T-helper 17 cell (primary cell): ENCODE measurements at regions not wholly inside any gene's neighbourhood (a gene's known extent, or its start where the extent isn't known, plus 50 kb on each side); places are given as distances from the start of the nearest gene placed in this dataset.

Experiments
- ATAC-seq: fragments of 150-1000 bp; cut with Tn5 transposase; 2 replicates; pipeline ENCODE4 v1.10.0; 2021; ENCODE audit warnings: mild to moderate bottlenecking, moderate library complexity
- DNase-seq, 3 donors: peaks; one replicate each; pipeline versions ENCODE4 v3.0.0 to v3.0.0-alpha.2; 2020 to 2021
- H3K9me3 ChIP-seq: one replicate; pipeline ENCODE4 v1.7.0; 2013; ENCODE audit warnings: low read length, mild to moderate bottlenecking; ENCODE audit not compliant: control insufficient read depth, poor library complexity, severe bottlenecking
- H3K27ac Mint-ChIP-seq: one replicate; pipeline ENCODE4 v1.8.0; 2022; ENCODE audit warnings: mild to moderate bottlenecking, moderate library complexity, mixed read lengths
- H3K27me3 Mint-ChIP-seq: one replicate; pipeline ENCODE4 v1.8.0; 2022; ENCODE audit warnings: mixed read lengths
- H3K36me3 Mint-ChIP-seq: one replicate; pipeline ENCODE4 v1.8.0; 2022; ENCODE audit warnings: low read depth, mixed read lengths
- H3K4me1 Mint-ChIP-seq: one replicate; pipeline ENCODE4 v1.8.0; 2022; ENCODE audit warnings: mild to moderate bottlenecking, mixed read lengths
- H3K4me3 Mint-ChIP-seq: one replicate; pipeline ENCODE4 v1.8.0; 2022; ENCODE audit warnings: mild to moderate bottlenecking, moderate library complexity, mixed read lengths

- no peaks in the 10 kb centered on the region for H3K9me3 ChIP-seq
- DNase-seq = no peak
- no peak for ATAC-seq
- H3K4me1 Mint-ChIP-seq = no peaks in the 10 kb centered on the region
- H3K4me3 Mint-ChIP-seq = no peak overlapping the region
- peaks cover 35% of the 10 kb centered on the region for H3K27me3 Mint-ChIP-seq
- no peak overlapping the region for H3K27ac Mint-ChIP-seq
- no peaks in the 10 kb centered on the region for H3K36me3 Mint-ChIP-seq
These were observed 163.5 kb upstream of the LMO4 start for GRCh38 chr1:87165177-87165576.

- no peaks in the 10 kb centered on the region for H3K36me3 Mint-ChIP-seq
- H3K27ac Mint-ChIP-seq = no peak overlapping the region
- no peak for DNase-seq
- peaks cover 47% of the 10 kb centered on the region for H3K27me3 Mint-ChIP-seq
- ATAC-seq = no peak
- H3K9me3 ChIP-seq = no peaks in the 10 kb centered on the region
- H3K4me1 Mint-ChIP-seq = no peaks in the 10 kb centered on the region
- no peak overlapping the region for H3K4me3 Mint-ChIP-seq
These were observed 161.4 kb upstream of the LMO4 start for GRCh38 chr1:87167157-87167789.

DNA sequence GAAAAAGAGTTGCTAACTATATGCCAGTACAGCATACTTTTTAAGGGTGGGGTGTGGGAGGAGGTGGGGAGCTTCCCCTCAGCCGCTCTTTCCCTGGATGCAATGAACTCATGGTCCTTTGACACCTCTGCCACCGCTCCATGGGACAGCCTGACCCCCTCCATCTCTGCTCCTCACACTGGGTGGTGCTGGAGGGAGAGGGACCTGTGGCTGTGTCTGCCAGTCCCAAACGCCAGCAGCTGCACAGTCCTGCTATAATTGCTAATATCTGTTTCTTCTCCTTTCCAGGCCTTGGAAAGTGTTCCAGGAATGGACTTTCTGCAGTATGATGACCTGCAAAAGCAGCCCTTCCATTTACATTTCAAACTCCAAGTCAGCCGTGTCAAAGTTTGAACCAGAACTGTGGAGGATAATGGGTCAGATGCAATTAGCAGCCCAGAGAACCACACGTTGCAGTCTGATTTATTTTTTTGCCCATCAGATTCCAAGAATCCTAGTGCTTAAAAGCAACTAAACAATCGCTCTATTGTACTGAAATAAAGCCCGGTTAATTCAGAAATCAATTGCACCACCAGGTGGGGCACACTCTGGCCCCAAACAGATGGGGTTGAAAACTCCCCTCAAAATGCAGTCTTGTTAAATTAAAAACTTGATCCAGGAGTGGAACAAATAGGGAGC lies 160.7 kb upstream of the LMO4 start:
- DNase-seq (no peak), ATAC-seq (no peak)
- H3K9me3 ChIP-seq = no peaks in the 10 kb centered on the region
- Mint-ChIP-seq H3K4me1 (no peaks in the 10 kb centered on the region), H3K27me3 (peaks cover 54% of the 10 kb centered on the region), H3K36me3 (no peaks in the 10 kb centered on the region), H3K27ac (no peak overlapping the region), H3K4me3 (no peak overlapping the region)

DNA sequence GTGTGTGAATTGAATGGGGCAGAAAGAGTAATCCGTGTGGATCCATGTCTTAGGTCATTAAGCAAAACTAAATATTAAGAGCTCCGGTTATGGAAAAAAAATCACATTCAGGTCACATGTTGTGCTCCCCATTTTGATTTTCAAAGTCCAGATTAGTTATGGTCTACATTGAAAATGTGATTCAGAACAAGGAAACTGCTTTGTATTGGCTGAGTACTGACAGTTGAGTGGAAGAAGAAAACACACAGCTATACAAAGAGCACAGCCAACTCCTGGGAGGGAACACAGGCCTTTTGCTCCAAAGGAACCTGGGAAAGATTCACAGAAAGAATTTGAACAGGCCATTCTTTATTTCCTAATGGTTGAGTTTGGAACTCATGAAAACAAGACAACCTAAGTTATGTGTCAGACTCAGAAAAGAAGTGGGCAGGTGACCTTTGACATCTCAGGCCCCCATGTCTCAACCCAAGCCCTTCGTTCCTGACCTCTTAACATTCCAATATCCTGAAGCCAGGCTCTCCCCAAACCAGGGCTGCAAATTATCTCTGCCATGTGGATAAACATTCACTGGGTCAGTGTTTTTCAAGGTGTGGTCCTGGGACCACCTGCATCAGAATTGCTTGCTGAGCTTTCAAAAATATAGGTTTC lies 159.3 kb upstream of the LMO4 start:
- Mint-ChIP-seq H3K36me3 (peaks cover 2% of the 10 kb centered on the region), H3K4me1 (no peaks in the 10 kb centered on the region), H3K4me3 (no peak overlapping the region), H3K27ac (no peak overlapping the region), H3K27me3 (peaks cover 58% of the 10 kb centered on the region)
- DNase-seq = no peak
- H3K9me3 ChIP-seq = no peaks in the 10 kb centered on the region
- no peak for ATAC-seq

DNA sequence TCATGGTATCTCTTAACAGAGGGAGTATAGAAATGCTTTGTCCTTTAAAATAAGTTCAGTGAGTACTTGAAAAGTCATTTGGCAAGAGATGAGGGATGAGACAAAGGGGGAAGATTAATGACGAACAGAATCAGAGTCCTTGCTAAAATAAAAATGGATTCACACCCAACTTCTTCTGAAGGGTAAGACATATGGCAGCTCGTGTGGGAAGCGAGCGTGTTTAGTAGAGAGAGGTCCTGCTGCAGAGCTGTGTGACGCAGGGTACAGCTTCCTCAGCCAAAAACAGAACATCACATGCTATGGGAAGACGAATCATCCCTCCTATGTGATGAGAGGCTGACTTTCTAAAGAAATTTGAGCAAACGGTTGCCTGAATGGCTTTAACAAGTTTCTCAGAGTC lies 158.5 kb upstream of the LMO4 start:
- peaks cover 64% of the 10 kb centered on the region for H3K27me3 Mint-ChIP-seq
- no peak overlapping the region for H3K4me3 Mint-ChIP-seq
- H3K4me1 Mint-ChIP-seq = no peaks in the 10 kb centered on the region
- no peak for DNase-seq
- H3K27ac Mint-ChIP-seq = no peak overlapping the region
- H3K36me3 Mint-ChIP-seq = peaks cover 7% of the 10 kb centered on the region
- H3K9me3 ChIP-seq = no peaks in the 10 kb centered on the region
- no peak for ATAC-seq

GRCh38 chr1:87170931-87171598 lies 157.6 kb upstream of the LMO4 start:
- Mint-ChIP-seq H3K27ac (no peak overlapping the region), H3K36me3 (peaks cover 7% of the 10 kb centered on the region), H3K27me3 (peaks cover 58% of the 10 kb centered on the region), H3K4me3 (no peak overlapping the region), H3K4me1 (no peaks in the 10 kb centered on the region)
- ATAC-seq (no peak), DNase-seq (no peak)
- no peaks in the 10 kb centered on the region for H3K9me3 ChIP-seq

DNA sequence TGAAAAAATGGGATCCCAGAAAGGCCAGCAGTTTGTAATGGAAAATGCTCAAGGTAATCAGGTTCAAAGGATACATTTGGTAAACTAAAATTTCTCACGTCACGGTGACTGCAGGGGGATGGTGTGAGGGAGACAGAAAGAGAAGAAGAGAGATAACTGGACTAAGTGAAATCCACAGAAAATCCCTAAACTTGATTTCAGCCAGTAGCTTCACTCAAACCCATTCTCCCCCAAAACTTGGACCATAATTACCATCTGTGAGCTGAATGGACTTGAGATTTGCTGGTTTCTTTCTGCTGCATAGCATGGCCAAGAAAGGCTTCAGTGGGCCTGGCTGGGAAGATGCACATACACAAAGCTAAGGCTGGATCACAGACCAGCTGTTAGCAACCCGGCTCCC lies 155.4 kb upstream of the LMO4 start:
- H3K36me3 Mint-ChIP-seq = peaks cover 7% of the 10 kb centered on the region
- no peak overlapping the region for H3K27ac Mint-ChIP-seq
- H3K27me3 Mint-ChIP-seq = peaks cover 60% of the 10 kb centered on the region

GRCh38 chr1:87174724-87175245 lies 153.9 kb upstream of the LMO4 start:
- Mint-ChIP-seq H3K27ac (no peak overlapping the region), H3K4me3 (no peak overlapping the region), H3K36me3 (peaks cover 7% of the 10 kb centered on the region), H3K4me1 (no peaks in the 10 kb centered on the region), H3K27me3 (peaks cover 73% of the 10 kb centered on the region)
- ATAC-seq (no peak), DNase-seq (no peak)
- H3K9me3 ChIP-seq = no peaks in the 10 kb centered on the region

More for the DNA sequence above, 155.4 kb upstream of the LMO4 start:
- Mint-ChIP-seq H3K4me3 (no peak overlapping the region), H3K4me1 (no peaks in the 10 kb centered on the region)
- no peaks in the 10 kb centered on the region for H3K9me3 ChIP-seq
- ATAC-seq (no peak), DNase-seq (no peak)

- DNase-seq (no peak), ATAC-seq (no peak)
- H3K27me3 Mint-ChIP-seq = peaks cover 76% of the 10 kb centered on the region
- peaks cover 7% of the 10 kb centered on the region for H3K36me3 Mint-ChIP-seq
- H3K4me1 Mint-ChIP-seq = no peaks in the 10 kb centered on the region
- no peaks in the 10 kb centered on the region for H3K9me3 ChIP-seq
- H3K4me3 Mint-ChIP-seq = no peak overlapping the region
- no peak overlapping the region for H3K27ac Mint-ChIP-seq
These were observed 152.6 kb upstream of the LMO4 start for GRCh38 chr1:87176087-87176486.

- H3K9me3 ChIP-seq = no peaks in the 10 kb centered on the region
- H3K27me3 Mint-ChIP-seq = peaks cover 76% of the 10 kb centered on the region
- H3K4me3 Mint-ChIP-seq = no peak overlapping the region
- no peak overlapping the region for H3K27ac Mint-ChIP-seq
- no peaks in the 10 kb centered on the region for H3K4me1 Mint-ChIP-seq
- peaks cover 7% of the 10 kb centered on the region for H3K36me3 Mint-ChIP-seq
- ATAC-seq (no peak), DNase-seq (no peak)
These were observed 152.2 kb upstream of the LMO4 start for GRCh38 chr1:87176514-87176913.

- H3K27ac Mint-ChIP-seq = no peak overlapping the region
- ATAC-seq = no peak
- H3K36me3 Mint-ChIP-seq = peaks cover 7% of the 10 kb centered on the region
- no peaks in the 10 kb centered on the region for H3K4me1 Mint-ChIP-seq
- no peak overlapping the region for H3K4me3 Mint-ChIP-seq
- no peaks in the 10 kb centered on the region for H3K9me3 ChIP-seq
- DNase-seq = no peak
- peaks cover 79% of the 10 kb centered on the region for H3K27me3 Mint-ChIP-seq
These were observed 150.2 kb upstream of the LMO4 start for GRCh38 chr1:87178441-87178840.

GRCh38 chr1:87179076-87179810 lies 149.4 kb upstream of the LMO4 start:
- no peak for DNase-seq
- H3K27ac Mint-ChIP-seq = no peak overlapping the region
- ATAC-seq = no peak
- H3K9me3 ChIP-seq = no peaks in the 10 kb centered on the region
- H3K36me3 Mint-ChIP-seq = peaks cover 6% of the 10 kb centered on the region
- H3K27me3 Mint-ChIP-seq = peaks cover 81% of the 10 kb centered on the region
- no peaks in the 10 kb centered on the region for H3K4me1 Mint-ChIP-seq
- H3K4me3 Mint-ChIP-seq = no peak overlapping the region
